Kidney (tissue), 13 donors: ENCODE measurements at regions not wholly inside any gene's neighbourhood (a gene's known extent, or its start where the extent isn't known, plus 50 kb on each side); places are given as distances from the start of the nearest gene placed in this dataset.

Experiments
- DNase-seq, 5 donors: peaks; one replicate each; pipeline ENCODE4 v3.0.0-alpha.2; 2013 to 2020
- FAIRE-seq: peaks from 2 replicates; lab custom pipeline; 2012; peaks lifted over from hg19 to GRCh38; lab: Jason Lieb, UNC
- H3K27ac ChIP-seq, 2 donors: one replicate each; pipeline ENCODE4 v1.7.0; 2013; ENCODE audit warnings: low read depth in 2 of 2, low read length in 2 of 2, inconsistent platforms in 1 of 2
- H3K27me3 ChIP-seq: one replicate; pipeline ENCODE4 v1.7.1; 2013; ENCODE audit warnings: low read length, inconsistent platforms; ENCODE audit not compliant: control insufficient read depth, insufficient read depth
- H3K36me3 ChIP-seq, 3 donors: one replicate each; pipeline versions ENCODE4 v1.7.0 to v1.7.1; 2013; ENCODE audit warnings: low read length in 3 of 3, control low read depth in 1 of 3, inconsistent platforms in 1 of 3; ENCODE audit not compliant: insufficient read depth in 3 of 3, control insufficient read depth in 2 of 3
- H3K4me1 ChIP-seq, 3 donors: one replicate each; pipeline versions ENCODE4 v1.7.0 to v1.7.1; 2013; ENCODE audit warnings: low read length in 3 of 3, inconsistent platforms in 1 of 3, low read depth in 1 of 3; ENCODE audit not compliant: control insufficient read depth in 2 of 3, insufficient read depth in 2 of 3
- H3K4me3 ChIP-seq, 3 donors: one replicate each; pipeline versions ENCODE4 v1.7.0 to v1.8.1; 2013; ENCODE audit warnings: low read length in 3 of 3, control low read depth in 1 of 3, inconsistent platforms in 1 of 3
- H3K9ac ChIP-seq, 3 donors: one replicate each; pipeline versions ENCODE4 v1.7.0 to v1.7.1; 2013; ENCODE audit warnings: low read length in 3 of 3, control low read depth in 1 of 3, inconsistent platforms in 1 of 3
- H3K9me3 ChIP-seq, 3 donors: one replicate each; pipeline versions ENCODE4 v1.7.0 to v1.7.1; 2013; ENCODE audit warnings: low read length in 3 of 3, control low read depth in 1 of 3, inconsistent platforms in 1 of 3; ENCODE audit not compliant: control insufficient read depth in 2 of 3, insufficient read depth in 1 of 3
- CTCF ChIP-seq: IDR thresholded peaks from 3 replicates; pipeline ENCODE4 v1.5.1; 2012; ENCODE audit warnings: mild to moderate bottlenecking, moderate library complexity, borderline replicate concordance; ENCODE audit not compliant: insufficient read depth; ENCODE audit errors: extremely low read depth
- intact Hi-C: fragments of 100-400 bp; cut with DNase I; formaldehyde crosslinking; loops from one replicate; pipeline ENCODE4 v1.11.1; 2022
- donor health status: control.
- donor health status: control.
- donor health status: control.
- donor health status: control.
- donor health status: control.
- donor health status: DM: yes; HTN: yes; CAD: no.
- donor health status: Normal renal cell carcinoma (clear cell type).

- DNase-seq, result peak in 2 of 5 donors; percentile 36 to 45
Observed at GRCh38 chr2:51231071-51231470, 199.1 kb upstream of the NRXN1 start.

DNA sequence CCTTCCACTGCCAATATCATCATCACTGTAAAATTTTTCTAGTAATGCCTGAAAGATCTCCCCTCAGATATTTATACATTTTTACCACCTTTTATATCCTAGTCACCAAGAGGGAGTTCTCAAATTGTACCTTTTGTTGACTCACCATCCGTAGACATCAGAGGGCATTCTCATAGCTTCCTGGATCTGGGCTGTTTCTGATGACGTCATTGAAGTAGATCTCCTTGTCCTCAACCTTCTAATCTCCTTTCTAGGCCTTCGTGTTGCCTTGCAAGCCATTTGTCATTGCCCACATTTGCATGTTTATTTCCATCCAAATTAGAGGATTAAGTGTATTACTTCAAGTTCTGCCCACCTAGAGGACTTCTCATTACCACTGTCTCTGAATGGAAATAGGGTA is 193.4 kb upstream of the NRXN1 start:
- DNase-seq (no peak), FAIRE-seq (no peak)
- H3K27ac ChIP-seq, result no peak overlapping the region
- no peaks in the 10 kb centered on the region for H3K4me1 ChIP-seq
- H3K9ac ChIP-seq, result no peak overlapping the region
- no peaks in the 10 kb centered on the region for H3K9me3 ChIP-seq
- H3K4me3 ChIP-seq, result no peak overlapping the region
- intact Hi-C loops, result no loop called here
- H3K27me3 ChIP-seq, result no peaks in the 10 kb centered on the region
- TF ChIP-seq CTCF, result no peak
- H3K36me3 ChIP-seq, result no peaks in the 10 kb centered on the region

More at GRCh38 chr2:51231071-51231470, 199.1 kb upstream of the NRXN1 start:
- Histone ChIP-seq H3K9me3 (no peaks in the 10 kb centered on the region), H3K4me1 (no peaks in the 10 kb centered on the region), H3K4me3 (no peak overlapping the region), H3K36me3 (no peaks in the 10 kb centered on the region), H3K27ac (no peak overlapping the region), H3K27me3 (no peaks in the 10 kb centered on the region), H3K9ac (no peak overlapping the region)
- FAIRE-seq, result no peak
- intact Hi-C loops, result no loop called here
- no peak for TF ChIP-seq CTCF

DNA sequence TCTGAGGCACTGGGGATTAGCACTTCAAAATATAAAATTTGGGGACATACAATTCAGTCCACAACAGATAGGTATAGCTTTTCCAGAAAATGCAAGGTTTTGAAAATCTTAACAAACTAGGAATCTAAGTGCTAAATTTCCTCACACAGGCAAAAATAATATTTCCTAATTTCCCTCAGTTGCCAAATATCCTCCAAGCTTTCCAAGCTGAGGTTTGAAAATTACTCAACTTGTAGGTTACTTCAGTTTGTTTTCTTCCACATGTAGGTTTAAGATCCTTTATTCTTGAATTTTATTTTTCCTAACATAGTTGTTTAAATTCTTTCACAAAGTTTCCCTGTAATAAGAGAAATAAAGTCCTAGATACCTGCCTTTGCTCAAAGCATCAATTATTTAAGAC is 192.9 kb upstream of the NRXN1 start:
- Histone ChIP-seq H3K27ac (no peak overlapping the region), H3K4me3 (no peak overlapping the region), H3K9me3 (no peaks in the 10 kb centered on the region), H3K36me3 (no peaks in the 10 kb centered on the region), H3K4me1 (no peaks in the 10 kb centered on the region), H3K9ac (no peak overlapping the region), H3K27me3 (no peaks in the 10 kb centered on the region)
- no peak for TF ChIP-seq CTCF
- no peak for FAIRE-seq
- intact Hi-C loops, result no loop called here
- no peak for DNase-seq

DNA sequence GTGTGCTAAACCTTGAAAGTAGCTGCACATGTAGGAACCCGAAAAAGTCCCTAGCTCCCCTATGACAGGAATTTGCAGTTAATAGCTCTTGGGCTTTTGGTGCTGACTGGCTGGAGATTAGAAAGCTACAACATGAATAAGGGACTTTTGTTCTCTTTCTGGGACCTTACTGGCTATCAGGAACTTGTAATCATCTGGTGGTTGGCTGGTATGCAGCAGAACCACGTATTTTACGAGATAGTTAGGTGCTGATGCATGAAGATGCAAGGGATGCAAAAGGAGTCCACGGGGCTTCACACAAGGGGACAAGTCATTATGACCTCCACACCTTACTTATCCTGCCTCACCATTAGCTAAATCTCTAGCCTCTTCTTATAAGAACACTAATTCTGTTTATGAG is 190.2 kb upstream of the NRXN1 start:
- Histone ChIP-seq H3K9me3 (no peaks in the 10 kb centered on the region), H3K27me3 (no peaks in the 10 kb centered on the region), H3K4me3 (no peak overlapping the region), H3K4me1 (no peaks in the 10 kb centered on the region), H3K36me3 (no peaks in the 10 kb centered on the region), H3K27ac (no peak overlapping the region), H3K9ac (no peak overlapping the region)
- intact Hi-C loops, result no loop called here
- FAIRE-seq (no peak), DNase-seq (no peak)
- TF ChIP-seq CTCF, result no peak
